Amygdala (tissue), 56 donors: ENCODE measurements at regions not wholly inside any gene's neighbourhood (a gene's known extent, or its start where the extent isn't known, plus 50 kb on each side); places are given as distances from the start of the nearest gene placed in this dataset.
A peak's percentile ranks its signal among the peaks of the same experiment; 100 is the strongest.
"Not testable (repeated sequence)": the region's sequence is repeated elsewhere in the genome, so short reads cannot be mapped to it uniquely, and the experiment has no call there.

ENCODE experiments used
- DNase-seq, 56 donors: peaks; one replicate each; lab custom pipeline; 2025; lab: John Stamatoyannopoulos, UW

DNA sequence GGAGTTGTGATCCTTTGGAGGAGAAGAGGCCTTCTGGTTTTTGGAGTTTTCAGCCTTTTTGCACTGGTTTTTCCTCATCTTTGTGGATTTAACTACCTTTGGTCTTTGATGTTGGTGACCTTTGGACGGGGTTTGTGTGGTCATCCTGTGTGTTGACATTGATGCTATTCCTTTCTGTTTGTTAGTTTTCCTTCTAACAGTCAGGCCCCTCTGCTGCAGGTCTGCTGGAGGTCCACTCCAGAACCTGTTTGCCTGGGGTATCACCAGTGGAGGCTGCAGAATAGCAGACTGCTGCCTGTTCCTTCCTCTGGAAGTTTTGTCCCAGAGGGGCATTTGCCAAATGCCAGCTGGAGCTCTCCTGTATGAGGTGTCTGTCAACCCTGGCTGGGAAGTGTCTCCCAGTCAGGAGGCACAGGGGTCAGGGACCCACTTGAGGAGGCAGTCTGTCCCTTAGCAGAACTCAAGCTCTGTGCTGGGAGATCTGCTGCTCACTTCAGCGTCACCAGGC, 149.4 kb upstream of the G2E3 start:
- not testable (repeated sequence) for DNase-seq

- no peak for DNase-seq
These were observed 148.0 kb upstream of the G2E3 start for GRCh38 chr14:30410986-30411385.

- DNase-seq, result not testable (repeated sequence)
These were observed 145.8 kb upstream of the G2E3 start for GRCh38 chr14:30413184-30413583.

GRCh38 chr14:30417121-30417520, 141.8 kb upstream of the G2E3 start:
- DNase-seq, result no peak

DNA sequence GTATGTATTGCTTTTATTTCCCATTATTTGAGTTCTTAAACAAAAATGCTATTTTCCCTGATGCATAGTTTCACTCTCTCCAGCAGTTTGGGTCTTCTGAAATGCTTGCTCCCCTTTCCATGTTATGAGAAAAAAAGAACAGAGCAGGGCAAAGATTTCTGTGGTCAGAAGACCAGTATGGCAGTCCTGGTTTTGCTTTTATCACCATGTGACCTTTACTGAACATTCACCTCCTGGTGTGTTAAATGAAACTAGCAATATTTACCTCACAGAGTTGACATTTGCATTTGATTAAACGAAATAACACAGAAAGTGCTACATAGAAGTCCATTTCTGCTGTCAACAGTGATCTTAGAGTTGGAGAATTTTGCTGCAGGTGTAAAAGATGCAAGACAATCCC, 141.0 kb upstream of the G2E3 start:
- DNase-seq, result no peak

GRCh38 chr14:30419037-30419436, 139.9 kb upstream of the G2E3 start:
- no peak for DNase-seq

DNA sequence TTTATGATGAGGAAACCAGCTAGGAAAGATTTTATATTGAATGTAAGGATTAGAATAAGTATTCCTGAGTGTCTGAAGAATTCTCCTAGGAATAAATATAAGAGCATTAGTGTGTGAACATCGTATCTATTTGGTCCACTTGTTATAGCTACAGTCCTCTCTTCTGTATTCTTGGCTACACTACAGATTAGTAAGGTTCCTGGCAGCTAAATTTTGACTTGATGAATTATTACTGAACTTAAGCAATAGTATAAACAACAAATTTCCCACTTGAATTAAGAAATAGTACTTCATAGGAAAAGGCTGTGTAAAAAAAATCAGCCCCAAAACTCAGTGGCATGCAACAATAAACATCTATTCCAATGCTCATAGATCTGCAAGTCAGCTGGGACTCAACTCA, 138.4 kb upstream of the G2E3 start:
- no peak for DNase-seq

GRCh38 chr14:30426463-30426862, 132.5 kb upstream of the G2E3 start:
- no peak for DNase-seq

DNA sequence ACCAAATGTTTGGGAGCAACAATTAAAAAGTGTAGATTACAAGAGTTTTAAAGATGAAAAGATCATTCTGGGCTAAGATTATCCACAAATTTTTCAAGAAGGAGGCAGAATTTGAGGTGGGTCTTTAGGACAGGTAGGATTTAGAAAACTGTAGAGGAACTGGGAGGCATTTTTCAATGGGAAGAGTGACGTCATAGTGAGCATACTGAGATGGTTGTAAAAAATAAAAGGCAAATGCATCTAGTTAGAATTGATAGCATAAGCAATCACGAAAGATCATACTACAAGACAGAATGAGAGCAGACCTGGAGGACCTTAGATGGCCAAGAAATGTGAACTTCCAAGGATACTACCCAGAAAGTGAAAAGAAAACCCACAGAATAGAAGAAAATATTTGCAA, 131.6 kb upstream of the G2E3 start:
- DNase-seq, result no peak

- no peak for DNase-seq
These were observed 131.1 kb upstream of the G2E3 start for GRCh38 chr14:30427846-30428245.

DNA sequence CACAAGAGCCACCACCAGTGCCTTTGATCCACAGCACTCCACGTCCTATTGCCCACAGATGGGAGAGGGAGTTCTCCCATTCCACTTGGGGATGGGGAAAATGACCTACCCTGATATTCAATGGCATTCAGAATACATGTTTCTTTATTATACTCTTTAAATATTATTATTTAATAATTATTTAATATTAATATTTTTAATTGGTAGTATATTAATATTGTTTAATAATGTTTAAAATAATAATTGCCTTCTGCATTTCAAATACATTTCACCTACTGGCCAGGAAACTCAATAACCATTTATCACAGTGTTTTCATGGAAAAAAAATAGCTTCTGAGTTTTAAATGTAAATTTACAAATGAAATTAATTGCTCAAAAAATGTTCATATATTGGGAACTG, 127.4 kb upstream of the G2E3 start:
- DNase-seq, result no peak

DNA sequence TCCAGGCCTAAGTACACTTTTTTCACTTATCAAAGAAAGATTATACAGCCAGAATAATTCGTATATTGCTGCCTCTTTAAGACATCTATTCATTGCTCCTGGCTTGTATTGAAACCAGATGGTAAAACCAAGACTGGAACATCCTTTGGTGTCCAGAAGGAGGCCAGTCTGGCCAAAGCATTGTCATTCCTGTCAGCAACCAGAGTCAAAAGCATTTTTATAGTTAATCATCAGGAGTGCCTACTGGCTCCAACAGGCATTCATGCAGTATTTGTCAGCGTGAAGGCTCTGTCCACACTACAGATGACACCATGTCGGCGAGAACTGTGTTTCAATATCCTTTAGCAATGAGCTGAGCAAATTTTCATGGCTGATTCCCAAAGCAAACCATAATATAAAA, 118.0 kb upstream of the G2E3 start:
- no peak for DNase-seq

DNA sequence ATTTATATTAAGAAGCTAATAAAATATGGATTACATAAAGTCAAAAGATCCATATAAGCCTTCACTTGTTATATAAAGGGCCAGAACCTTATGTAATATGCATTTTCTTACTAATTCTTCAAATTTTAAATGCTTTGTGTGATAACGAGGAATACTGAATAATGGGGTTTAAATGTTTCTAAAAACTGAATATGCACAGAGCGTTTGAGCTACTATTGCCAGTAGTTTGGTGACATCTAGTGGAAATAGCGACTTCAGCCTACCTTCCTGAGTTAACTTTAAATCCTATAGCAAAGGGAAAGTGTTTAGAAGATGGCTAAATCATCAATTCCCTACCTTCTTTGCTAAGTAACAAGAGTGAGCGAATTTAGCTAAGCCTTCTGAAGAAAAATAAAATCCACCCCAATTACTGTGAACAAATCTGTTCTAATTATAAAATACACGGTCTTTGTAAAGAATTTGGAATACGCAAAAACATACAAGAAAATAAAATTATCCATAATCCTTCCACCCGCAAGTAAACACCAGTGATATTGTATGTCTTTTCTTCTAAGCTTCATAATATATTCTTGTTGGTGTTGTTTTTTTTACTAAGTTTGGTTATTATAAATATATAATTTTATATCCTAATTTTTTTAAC, 115.5 kb upstream of the G2E3 start:
- DNase-seq, result peak in 6 of 56 donors; percentile 1 to 50 (median 5)

DNA sequence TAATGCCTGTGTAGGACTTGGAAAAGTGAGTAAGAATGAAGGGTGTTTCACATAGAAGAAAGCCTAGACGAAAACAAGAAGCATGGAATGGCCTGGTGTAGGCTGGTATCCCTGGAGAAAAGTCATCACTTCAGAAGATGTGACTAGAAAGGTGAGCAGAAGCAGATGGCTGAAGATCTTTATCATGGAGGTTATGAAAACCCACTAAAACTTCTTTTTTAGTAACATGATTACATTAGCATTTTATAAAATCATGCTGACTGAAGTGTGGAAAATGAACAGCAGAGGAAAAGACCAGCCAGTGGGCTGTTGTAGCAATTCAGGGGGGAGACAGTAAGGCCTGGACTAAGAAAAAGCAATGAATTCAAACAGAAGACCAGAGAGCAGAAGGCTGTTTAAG, 114.5 kb upstream of the G2E3 start:
- DNase-seq, result no peak

GRCh38 chr14:30445011-30445793, 113.8 kb upstream of the G2E3 start:
- no peak for DNase-seq

GRCh38 chr14:30445852-30446251, 113.1 kb upstream of the G2E3 start:
- peak in 2 of 56 donors; percentile 4 to 5 for DNase-seq

GRCh38 chr14:30450631-30451545, 108.1 kb upstream of the G2E3 start:
- DNase-seq, result peak in 1 of 56 donors; percentile 1

DNA sequence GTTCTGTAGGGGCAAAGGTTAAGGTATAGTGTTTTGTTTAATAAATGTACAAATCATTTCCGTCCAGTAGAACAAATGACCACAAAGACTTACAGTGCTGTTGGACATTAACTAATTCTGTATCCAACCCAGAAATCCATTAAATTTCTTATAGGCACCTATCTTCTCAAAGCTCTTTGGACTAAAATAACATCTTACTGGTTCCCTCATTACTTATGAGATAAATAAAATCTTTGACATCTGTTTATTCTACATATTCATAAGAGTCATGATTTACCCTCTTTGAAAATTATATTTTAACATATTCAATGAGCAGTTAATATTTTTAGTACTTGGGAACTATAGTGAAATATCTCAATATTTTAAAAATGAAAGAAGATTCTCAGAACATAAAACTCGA, 102.7 kb upstream of the G2E3 start:
- DNase-seq, result no peak

GRCh38 chr14:30462358-30462757, 96.6 kb upstream of the G2E3 start:
- no peak for DNase-seq

DNA sequence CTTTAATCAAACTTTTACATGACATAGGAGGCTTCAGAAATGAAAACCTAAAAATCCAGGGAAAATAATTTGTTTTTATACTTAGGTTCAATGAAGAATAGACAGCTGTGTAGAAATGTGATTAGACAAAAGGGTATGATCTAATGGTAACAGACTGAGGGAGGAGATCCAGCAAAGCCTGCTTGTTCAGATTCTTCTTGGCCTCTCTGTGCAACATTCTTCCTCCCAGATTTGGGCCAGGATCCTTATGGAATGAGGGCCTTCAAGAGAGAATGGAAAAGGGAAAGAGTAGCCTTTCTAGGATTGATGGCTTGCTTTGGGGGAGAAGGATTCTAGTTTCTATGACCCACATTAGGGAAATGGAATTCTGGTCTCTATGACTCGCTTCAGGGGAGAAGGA, 94.5 kb upstream of the G2E3 start:
- no peak for DNase-seq

DNA sequence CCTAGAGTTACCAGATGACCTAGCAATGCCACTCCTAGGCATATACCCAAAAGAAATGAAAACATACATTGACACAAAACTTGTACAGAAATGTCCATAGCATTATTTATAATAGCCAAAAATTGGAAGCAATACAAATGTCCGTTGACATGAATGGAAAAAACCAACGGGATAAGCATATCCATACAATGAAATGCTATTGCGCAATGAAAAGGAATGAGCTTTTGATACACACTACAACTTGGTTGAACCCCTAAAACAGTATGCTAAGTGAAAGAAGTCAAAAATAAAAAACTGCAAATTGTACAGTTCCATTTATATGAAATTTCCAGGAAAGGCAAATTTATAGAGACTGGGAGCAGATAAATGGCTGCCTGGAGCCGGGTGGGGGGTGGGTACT, 90.6 kb upstream of the G2E3 start:
- DNase-seq, result no peak
